ENCODE measurements at regions not wholly inside any gene's neighbourhood (a gene's known extent, or its start where the extent isn't known, plus 50 kb on each side); places are given as distances from the start of the nearest gene placed in this dataset.

GRCh38 chr18:71209944-71210343, 921.1 kb downstream of the SOCS6 start:
- TF ChIP-seq, protein P1, sequence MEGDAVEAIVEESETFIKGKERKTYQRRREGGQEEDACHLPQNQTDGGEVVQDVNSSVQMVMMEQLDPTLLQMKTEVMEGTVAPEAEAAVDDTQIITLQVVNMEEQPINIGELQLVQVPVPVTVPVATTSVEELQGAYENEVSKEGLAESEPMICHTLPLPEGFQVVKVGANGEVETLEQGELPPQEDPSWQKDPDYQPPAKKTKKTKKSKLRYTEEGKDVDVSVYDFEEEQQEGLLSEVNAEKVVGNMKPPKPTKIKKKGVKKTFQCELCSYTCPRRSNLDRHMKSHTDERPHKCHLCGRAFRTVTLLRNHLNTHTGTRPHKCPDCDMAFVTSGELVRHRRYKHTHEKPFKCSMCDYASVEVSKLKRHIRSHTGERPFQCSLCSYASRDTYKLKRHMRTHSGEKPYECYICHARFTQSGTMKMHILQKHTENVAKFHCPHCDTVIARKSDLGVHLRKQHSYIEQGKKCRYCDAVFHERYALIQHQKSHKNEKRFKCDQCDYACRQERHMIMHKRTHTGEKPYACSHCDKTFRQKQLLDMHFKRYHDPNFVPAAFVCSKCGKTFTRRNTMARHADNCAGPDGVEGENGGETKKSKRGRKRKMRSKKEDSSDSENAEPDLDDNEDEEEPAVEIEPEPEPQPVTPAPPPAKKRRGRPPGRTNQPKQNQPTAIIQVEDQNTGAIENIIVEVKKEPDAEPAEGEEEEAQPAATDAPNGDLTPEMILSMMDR (conservative IDR thresholded peaks at IDR 0.05; ENCODE audit: low read depth, low read length) = no peak
- TF ChIP-seq EZH2 (IDR thresholded peaks at IDR 0.05; ENCODE audit: borderline replicate concordance, low read depth, low read length, poor library complexity, severe bottlenecking) = no peak

All from A673 (cell line).